GM23338 (cell line): ENCODE measurements at regions not wholly inside any gene's neighbourhood (a gene's known extent, or its start where the extent isn't known, plus 50 kb on each side); places are given as distances from the start of the nearest gene placed in this dataset.

Source experiments
- ATAC-seq: fragments of 200-7000 bp; cut with Tn5 transposase; 3 replicates; pipeline ENCODE4 v1.9.1; 2020
- DNase-seq: peaks from one replicate; pipeline ENCODE4 v3.0.0-alpha.2; 2015; ENCODE audit warnings: low spot score
- H2AFZ ChIP-seq: fragments of 200-600 bp; sonication (generic); 2 replicates; pipeline ENCODE4 v1.8.0; 2016; ENCODE audit warnings: antibody characterized with exemption, mild to moderate bottlenecking, moderate library complexity
- H3F3A ChIP-seq: fragments of 200-600 bp; sonication (generic); replicated peaks from 2 replicates; pipeline ENCODE4 v1.8.0; 2017; ENCODE audit warnings: antibody characterized with exemption, mixed run types, low read depth
- H3K27ac ChIP-seq: fragments of 200-600 bp; sonication (generic); 2 replicates; pipeline ENCODE4 v1.6.1; 2016; ENCODE audit warnings: low read depth
- H3K27me3 ChIP-seq: fragments of 200-600 bp; sonication (generic); 2 replicates; pipeline ENCODE4 v1.8.0; 2016; ENCODE audit warnings: mild to moderate bottlenecking, mixed run types, moderate library complexity; ENCODE audit not compliant: insufficient read depth
- H3K36me3 ChIP-seq: fragments of 200-600 bp; sonication (generic); 2 replicates; pipeline ENCODE4 v1.8.0; 2016; ENCODE audit warnings: mild to moderate bottlenecking; ENCODE audit not compliant: insufficient read depth
- H3K4me1 ChIP-seq: fragments of 200-600 bp; sonication (generic); 2 replicates; pipeline ENCODE4 v1.8.0; 2016; ENCODE audit warnings: mild to moderate bottlenecking, moderate library complexity; ENCODE audit not compliant: insufficient read depth
- H3K4me2 ChIP-seq: fragments of 200-600 bp; sonication (generic); 2 replicates; pipeline ENCODE4 v1.7.1; 2017; ENCODE audit warnings: mixed run types
- H3K4me3 ChIP-seq: fragments of 200-600 bp; sonication (generic); 2 replicates; pipeline ENCODE4 v1.6.1; 2016; ENCODE audit warnings: mixed run types
- H3K79me2 ChIP-seq: fragments of 200-600 bp; sonication (generic); replicated peaks from 2 replicates; pipeline ENCODE4 v1.8.0; 2017; ENCODE audit warnings: mild to moderate bottlenecking; ENCODE audit not compliant: insufficient read depth
- H3K9me2 ChIP-seq: fragments of 200-600 bp; sonication (generic); 2 replicates; pipeline ENCODE4 v1.8.0; 2017; ENCODE audit not compliant: insufficient read depth
- H4K20me1 ChIP-seq: fragments of 200-600 bp; sonication (generic); replicated peaks from 2 replicates; pipeline ENCODE4 v1.8.0; 2017; ENCODE audit warnings: mild to moderate bottlenecking; ENCODE audit not compliant: insufficient read depth
- H3K27ac Mint-ChIP-seq: 2 replicates; pipeline ENCODE4 v1.8.0; 2020; ENCODE audit warnings: inconsistent platforms, mild to moderate bottlenecking, moderate library complexity, mixed read lengths
- H3K27me3 Mint-ChIP-seq: 3 replicates; pipeline ENCODE4 v1.8.0; 2022; ENCODE audit warnings: low read depth, mild to moderate bottlenecking, moderate library complexity, mixed read lengths, inconsistent platforms; ENCODE audit not compliant: insufficient read depth, poor library complexity
- H3K36me3 Mint-ChIP-seq: 3 replicates; pipeline ENCODE4 v1.8.0; 2021; ENCODE audit warnings: low read depth, mild to moderate bottlenecking, inconsistent platforms, moderate library complexity, mixed read lengths
- H3K4me1 Mint-ChIP-seq: 3 replicates; pipeline ENCODE4 v1.8.0; 2020; ENCODE audit warnings: mild to moderate bottlenecking, inconsistent platforms, mixed read lengths
- H3K4me3 Mint-ChIP-seq: 3 replicates; pipeline ENCODE4 v1.8.0; 2021; ENCODE audit warnings: moderate library complexity, mild to moderate bottlenecking, inconsistent platforms, mixed read lengths
- H3K9me3 Mint-ChIP-seq: 3 replicates; pipeline ENCODE4 v1.8.0; 2020; ENCODE audit warnings: moderate library complexity, mild to moderate bottlenecking, inconsistent platforms, mixed read lengths
- CREB1 ChIP-seq: fragments of 250-450 bp; sonication (Bioruptor Pico); IDR thresholded peaks from 2 replicates; pipeline ENCODE4 v1.5.0; 2020; ENCODE audit warnings: low read depth, mild to moderate bottlenecking, moderate library complexity
- CTCF ChIP-seq, 2 experiments: fragments of 200-600 bp in 1 of 2; sonication (generic) in 1 of 2; conservative IDR thresholded peaks; 2 replicates each; pipeline versions ENCODE4 v1.5.1 to v1.6.1; 2016 to 2017; ENCODE audit warnings: antibody characterized with exemption in 2 of 2, low read depth in 2 of 2, mild to moderate bottlenecking in 2 of 2, moderate library complexity in 1 of 2
- ETS1 ChIP-seq: IDR thresholded peaks from 2 replicates; pipeline ENCODE4 v1.6.1; 2016; ENCODE audit warnings: antibody characterized with exemption
- EZH2 ChIP-seq: fragments of 200-600 bp; sonication (generic); IDR thresholded peaks from one replicate; pipeline ENCODE4 v1.8.0; 2017; ENCODE audit warnings: antibody characterized with exemption, mild to moderate bottlenecking, low read depth; ENCODE audit not compliant: unreplicated experiment
- EZH2phosphoT487 ChIP-seq: fragments of 200-600 bp; sonication (generic); IDR thresholded peaks from one replicate; pipeline ENCODE4 v1.8.1; 2018; ENCODE audit warnings: antibody characterized with exemption; ENCODE audit not compliant: unreplicated experiment
- JUNB ChIP-seq: IDR thresholded peaks from one replicate; pipeline ENCODE4 v1.6.1; 2016; ENCODE audit warnings: antibody characterized with exemption; ENCODE audit not compliant: unreplicated experiment
- NANOG ChIP-seq: IDR thresholded peaks from 2 replicates; pipeline ENCODE4 v1.6.1; 2016; ENCODE audit warnings: antibody characterized with exemption, borderline replicate concordance
- POLR2AphosphoS5 ChIP-seq: IDR thresholded peaks from 2 replicates; pipeline ENCODE4 v1.6.1; 2016; ENCODE audit warnings: antibody characterized with exemption, low read depth
- STAT1 ChIP-seq: IDR thresholded peaks from one replicate; pipeline ENCODE4 v1.6.1; 2016; ENCODE audit warnings: antibody characterized with exemption; ENCODE audit not compliant: unreplicated experiment
- ZNF114 ChIP-seq: fragments of 250-450 bp; sonication (Bioruptor Pico); IDR thresholded peaks from 2 replicates; pipeline ENCODE4 v1.5.0; 2020; ENCODE audit warnings: mild to moderate bottlenecking, moderate library complexity
- ZNF331 ChIP-seq: fragments of 250-450 bp; sonication (Bioruptor Pico); IDR thresholded peaks from 2 replicates; pipeline ENCODE4 v1.5.0; 2020; ENCODE audit warnings: low read depth, mild to moderate bottlenecking, moderate library complexity
- TF ChIP-seq, protein P1 (sequence below): fragments of 250-450 bp; sonication (Bioruptor Pico); IDR thresholded peaks from 2 replicates; pipeline ENCODE4 v1.5.0; 2020; ENCODE audit warnings: mild to moderate bottlenecking, moderate library complexity
- TF ChIP-seq, protein P2 (sequence below): IDR thresholded peaks from one replicate; pipeline ENCODE4 v1.6.1; 2018; ENCODE audit warnings: antibody characterized with exemption; ENCODE audit not compliant: unreplicated experiment

- H3K9me2 ChIP-seq, result no peaks in the 10 kb centered on the region
- no peak for TF ChIP-seq CTCF (conservative IDR thresholded peaks at IDR 0.05; ENCODE audit: low read depth in 2 of 2)
- TF ChIP-seq, protein P1, sequence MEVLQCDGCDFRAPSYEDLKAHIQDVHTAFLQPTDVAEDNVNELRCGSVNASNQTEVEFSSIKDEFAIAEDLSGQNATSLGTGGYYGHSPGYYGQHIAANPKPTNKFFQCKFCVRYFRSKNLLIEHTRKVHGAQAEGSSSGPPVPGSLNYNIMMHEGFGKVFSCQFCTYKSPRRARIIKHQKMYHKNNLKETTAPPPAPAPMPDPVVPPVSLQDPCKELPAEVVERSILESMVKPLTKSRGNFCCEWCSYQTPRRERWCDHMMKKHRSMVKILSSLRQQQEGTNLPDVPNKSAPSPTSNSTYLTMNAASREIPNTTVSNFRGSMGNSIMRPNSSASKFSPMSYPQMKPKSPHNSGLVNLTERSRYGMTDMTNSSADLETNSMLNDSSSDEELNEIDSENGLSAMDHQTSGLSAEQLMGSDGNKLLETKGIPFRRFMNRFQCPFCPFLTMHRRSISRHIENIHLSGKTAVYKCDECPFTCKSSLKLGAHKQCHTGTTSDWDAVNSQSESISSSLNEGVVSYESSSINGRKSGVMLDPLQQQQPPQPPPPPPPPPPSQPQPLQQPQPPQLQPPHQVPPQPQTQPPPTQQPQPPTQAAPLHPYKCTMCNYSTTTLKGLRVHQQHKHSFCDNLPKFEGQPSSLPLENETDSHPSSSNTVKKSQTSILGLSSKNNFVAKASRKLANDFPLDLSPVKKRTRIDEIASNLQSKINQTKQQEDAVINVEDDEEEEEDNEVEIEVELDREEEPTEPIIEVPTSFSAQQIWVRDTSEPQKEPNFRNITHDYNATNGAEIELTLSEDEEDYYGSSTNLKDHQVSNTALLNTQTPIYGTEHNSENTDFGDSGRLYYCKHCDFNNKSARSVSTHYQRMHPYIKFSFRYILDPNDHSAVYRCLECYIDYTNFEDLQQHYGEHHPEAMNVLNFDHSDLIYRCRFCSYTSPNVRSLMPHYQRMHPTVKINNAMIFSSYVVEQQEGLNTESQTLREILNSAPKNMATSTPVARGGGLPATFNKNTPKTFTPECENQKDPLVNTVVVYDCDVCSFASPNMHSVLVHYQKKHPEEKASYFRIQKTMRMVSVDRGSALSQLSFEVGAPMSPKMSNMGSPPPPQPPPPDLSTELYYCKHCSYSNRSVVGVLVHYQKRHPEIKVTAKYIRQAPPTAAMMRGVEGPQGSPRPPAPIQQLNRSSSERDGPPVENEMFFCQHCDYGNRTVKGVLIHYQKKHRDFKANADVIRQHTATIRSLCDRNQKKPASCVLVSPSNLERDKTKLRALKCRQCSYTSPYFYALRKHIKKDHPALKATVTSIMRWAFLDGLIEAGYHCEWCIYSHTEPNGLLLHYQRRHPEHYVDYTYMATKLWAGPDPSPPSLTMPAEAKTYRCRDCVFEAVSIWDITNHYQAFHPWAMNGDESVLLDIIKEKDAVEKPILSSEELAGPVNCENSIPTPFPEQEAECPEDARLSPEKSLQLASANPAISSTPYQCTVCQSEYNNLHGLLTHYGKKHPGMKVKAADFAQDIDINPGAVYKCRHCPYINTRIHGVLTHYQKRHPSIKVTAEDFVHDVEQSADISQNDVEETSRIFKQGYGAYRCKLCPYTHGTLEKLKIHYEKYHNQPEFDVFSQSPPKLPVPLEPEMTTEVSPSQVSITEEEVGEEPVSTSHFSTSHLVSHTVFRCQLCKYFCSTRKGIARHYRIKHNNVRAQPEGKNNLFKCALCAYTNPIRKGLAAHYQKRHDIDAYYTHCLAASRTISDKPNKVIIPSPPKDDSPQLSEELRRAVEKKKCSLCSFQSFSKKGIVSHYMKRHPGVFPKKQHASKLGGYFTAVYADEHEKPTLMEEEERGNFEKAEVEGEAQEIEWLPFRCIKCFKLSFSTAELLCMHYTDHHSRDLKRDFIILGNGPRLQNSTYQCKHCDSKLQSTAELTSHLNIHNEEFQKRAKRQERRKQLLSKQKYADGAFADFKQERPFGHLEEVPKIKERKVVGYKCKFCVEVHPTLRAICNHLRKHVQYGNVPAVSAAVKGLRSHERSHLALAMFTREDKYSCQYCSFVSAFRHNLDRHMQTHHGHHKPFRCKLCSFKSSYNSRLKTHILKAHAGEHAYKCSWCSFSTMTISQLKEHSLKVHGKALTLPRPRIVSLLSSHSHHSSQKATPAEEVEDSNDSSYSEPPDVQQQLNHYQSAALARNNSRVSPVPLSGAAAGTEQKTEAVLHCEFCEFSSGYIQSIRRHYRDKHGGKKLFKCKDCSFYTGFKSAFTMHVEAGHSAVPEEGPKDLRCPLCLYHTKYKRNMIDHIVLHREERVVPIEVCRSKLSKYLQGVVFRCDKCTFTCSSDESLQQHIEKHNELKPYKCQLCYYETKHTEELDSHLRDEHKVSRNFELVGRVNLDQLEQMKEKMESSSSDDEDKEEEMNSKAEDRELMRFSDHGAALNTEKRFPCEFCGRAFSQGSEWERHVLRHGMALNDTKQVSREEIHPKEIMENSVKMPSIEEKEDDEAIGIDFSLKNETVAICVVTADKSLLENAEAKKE (CRISPR knock-in tag), result no peak
- no peak for TF ChIP-seq JUNB
- TF ChIP-seq, protein P2, sequence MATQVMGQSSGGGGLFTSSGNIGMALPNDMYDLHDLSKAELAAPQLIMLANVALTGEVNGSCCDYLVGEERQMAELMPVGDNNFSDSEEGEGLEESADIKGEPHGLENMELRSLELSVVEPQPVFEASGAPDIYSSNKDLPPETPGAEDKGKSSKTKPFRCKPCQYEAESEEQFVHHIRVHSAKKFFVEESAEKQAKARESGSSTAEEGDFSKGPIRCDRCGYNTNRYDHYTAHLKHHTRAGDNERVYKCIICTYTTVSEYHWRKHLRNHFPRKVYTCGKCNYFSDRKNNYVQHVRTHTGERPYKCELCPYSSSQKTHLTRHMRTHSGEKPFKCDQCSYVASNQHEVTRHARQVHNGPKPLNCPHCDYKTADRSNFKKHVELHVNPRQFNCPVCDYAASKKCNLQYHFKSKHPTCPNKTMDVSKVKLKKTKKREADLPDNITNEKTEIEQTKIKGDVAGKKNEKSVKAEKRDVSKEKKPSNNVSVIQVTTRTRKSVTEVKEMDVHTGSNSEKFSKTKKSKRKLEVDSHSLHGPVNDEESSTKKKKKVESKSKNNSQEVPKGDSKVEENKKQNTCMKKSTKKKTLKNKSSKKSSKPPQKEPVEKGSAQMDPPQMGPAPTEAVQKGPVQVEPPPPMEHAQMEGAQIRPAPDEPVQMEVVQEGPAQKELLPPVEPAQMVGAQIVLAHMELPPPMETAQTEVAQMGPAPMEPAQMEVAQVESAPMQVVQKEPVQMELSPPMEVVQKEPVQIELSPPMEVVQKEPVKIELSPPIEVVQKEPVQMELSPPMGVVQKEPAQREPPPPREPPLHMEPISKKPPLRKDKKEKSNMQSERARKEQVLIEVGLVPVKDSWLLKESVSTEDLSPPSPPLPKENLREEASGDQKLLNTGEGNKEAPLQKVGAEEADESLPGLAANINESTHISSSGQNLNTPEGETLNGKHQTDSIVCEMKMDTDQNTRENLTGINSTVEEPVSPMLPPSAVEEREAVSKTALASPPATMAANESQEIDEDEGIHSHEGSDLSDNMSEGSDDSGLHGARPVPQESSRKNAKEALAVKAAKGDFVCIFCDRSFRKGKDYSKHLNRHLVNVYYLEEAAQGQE, result no peak
- TF ChIP-seq POLR2AphosphoS5, result no peak
- TF ChIP-seq NANOG, result no peak
- no peak for TF ChIP-seq ZNF331 (CRISPR knock-in tag)
- TF ChIP-seq EZH2phosphoT487, result no peak
- no peak for TF ChIP-seq ZNF114 (CRISPR knock-in tag)
- TF ChIP-seq ETS1, result no peak
- no peak for TF ChIP-seq EZH2
- no peak for TF ChIP-seq CREB1 (CRISPR knock-in tag)
- TF ChIP-seq STAT1, result no peak
- no peaks in the 10 kb centered on the region for H3K9me3 Mint-ChIP-seq
- DNase-seq (no peak), ATAC-seq (no peak)
- H3K27me3 ChIP-seq, result no peaks in the 10 kb centered on the region
- H3K36me3 Mint-ChIP-seq, result no peaks in the 10 kb centered on the region
- H2AFZ ChIP-seq, result no peak overlapping the region
- H3K4me1 ChIP-seq, result no peaks in the 10 kb centered on the region
- H3F3A ChIP-seq, result no peaks in the 10 kb centered on the region
- H3K4me1 Mint-ChIP-seq, result no peaks in the 10 kb centered on the region
- no peaks in the 10 kb centered on the region for H4K20me1 ChIP-seq
- H3K4me3 ChIP-seq, result no peak overlapping the region
- H3K36me3 ChIP-seq, result no peaks in the 10 kb centered on the region
- H3K4me2 ChIP-seq, result no peak overlapping the region
- H3K27ac Mint-ChIP-seq, result no peak overlapping the region
- H3K79me2 ChIP-seq, result no peaks in the 10 kb centered on the region
- H3K27me3 Mint-ChIP-seq, result no peaks in the 10 kb centered on the region
- H3K27ac ChIP-seq, result no peak overlapping the region
- no peak overlapping the region for H3K4me3 Mint-ChIP-seq
These were observed 109.2 kb downstream of the PPP1R3A start for GRCh38 chr7:113809581-113809980.
